Retinal pigment epithelial cell (primary cell): ENCODE measurements at regions not wholly inside any gene's neighbourhood (a gene's known extent, or its start where the extent isn't known, plus 50 kb on each side); places are given as distances from the start of the nearest gene placed in this dataset.

Experiments used
- DNase-seq: peaks from one replicate; pipeline ENCODE4 v3.0.0-alpha.2; 2010; ENCODE audit warnings: low read depth
- H3K4me3 ChIP-seq: 2 replicates; pipeline ENCODE4 v1.5.1; 2011; ENCODE audit warnings: mild to moderate bottlenecking, low read length, control low read depth, moderate library complexity
- CTCF ChIP-seq: conservative IDR thresholded peaks from 2 replicates; pipeline ENCODE4 v1.5.1; 2011; ENCODE audit warnings: low read depth, low read length, control low read depth, inconsistent platforms

DNA sequence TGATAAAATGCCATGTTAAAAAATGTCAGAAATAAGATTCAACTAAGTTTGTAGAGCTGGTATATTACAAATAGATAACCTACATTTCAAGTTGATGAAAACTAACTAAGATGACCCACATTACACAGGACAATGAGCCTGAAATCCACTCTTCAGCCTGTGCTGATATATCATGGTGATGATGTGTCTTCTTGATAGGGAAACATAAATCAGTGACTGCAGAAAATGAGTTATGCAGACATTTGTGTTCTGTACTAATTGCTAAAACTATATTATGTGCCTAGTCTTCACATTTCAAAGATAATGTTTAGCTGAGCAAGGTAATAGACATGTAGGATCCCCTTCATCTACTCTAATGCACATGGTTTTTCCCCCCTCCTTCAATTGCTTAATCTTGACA, 331.6 kb upstream of the F9 start:
- TF ChIP-seq CTCF = no peak
- no peak overlapping the region for H3K4me3 ChIP-seq
- no peak for DNase-seq

DNA sequence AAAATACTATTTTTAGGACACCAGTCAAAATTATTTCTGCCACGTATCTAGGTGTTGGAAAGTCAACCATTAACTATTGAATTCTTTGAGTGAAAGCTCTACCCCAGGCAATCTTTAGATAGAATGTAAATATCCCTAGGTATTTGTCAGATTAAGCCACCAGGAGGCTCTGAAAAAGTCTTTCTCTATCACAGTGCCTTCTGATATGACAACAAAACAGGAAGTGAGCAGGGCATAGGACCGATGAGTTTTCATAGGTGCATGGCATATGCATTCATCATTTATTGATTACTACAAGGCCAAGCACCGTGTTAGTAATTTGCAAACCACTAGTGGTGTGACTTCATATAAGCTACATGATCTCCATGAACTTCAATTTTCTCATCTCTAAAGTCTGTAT, 333.6 kb upstream of the F9 start:
- no peak overlapping the region for H3K4me3 ChIP-seq
- no peak for DNase-seq
- no peak for TF ChIP-seq CTCF

GRCh38 chrX:139194571-139195280, 335.8 kb upstream of the F9 start:
- DNase-seq = no peak
- H3K4me3 ChIP-seq = peak overlapping the region; percentile 43
- TF ChIP-seq CTCF = no peak

DNA sequence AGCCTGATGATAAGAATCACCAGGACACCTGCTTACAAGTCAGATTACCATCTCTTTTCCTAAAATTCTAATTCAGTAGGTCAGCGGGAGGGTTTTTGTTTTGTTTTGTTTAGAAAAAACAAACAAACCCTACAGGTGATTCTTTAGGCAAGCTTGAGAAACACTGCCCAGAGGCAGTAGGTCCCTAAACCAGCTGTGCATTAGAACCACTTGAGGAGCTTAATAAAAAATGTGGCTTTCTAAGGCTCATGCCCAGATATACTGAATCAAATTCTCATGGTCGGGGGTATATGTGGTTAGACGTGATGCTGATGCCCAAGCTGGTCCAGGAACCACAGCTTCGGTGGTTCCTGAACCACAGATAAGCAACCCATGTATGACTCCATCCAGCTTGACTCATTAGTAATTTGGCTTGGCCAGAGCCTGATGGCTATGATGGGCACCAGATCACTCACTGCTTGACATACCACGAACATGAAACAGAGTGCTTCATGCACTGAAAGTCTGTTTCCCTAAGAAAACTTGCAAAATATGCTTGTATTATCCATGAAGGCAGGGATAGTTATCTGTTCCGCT, 338.1 kb upstream of the F9 start:
- TF ChIP-seq CTCF = no peak
- DNase-seq = no peak
- no peak overlapping the region for H3K4me3 ChIP-seq

- DNase-seq = no peak
- no peak overlapping the region for H3K4me3 ChIP-seq
- TF ChIP-seq CTCF = no peak
These were observed 338.7 kb upstream of the F9 start for GRCh38 chrX:139191746-139192385.

- TF ChIP-seq CTCF = no peak
- DNase-seq = no peak
- H3K4me3 ChIP-seq = no peak overlapping the region
These were observed 339.3 kb upstream of the F9 start for GRCh38 chrX:139191286-139191685.

- no peak for DNase-seq
- no peak overlapping the region for H3K4me3 ChIP-seq
- TF ChIP-seq CTCF = no peak
These were observed 342.8 kb upstream of the F9 start for GRCh38 chrX:139187738-139188137.
